B cell (primary cell): ENCODE measurements at regions not wholly inside any gene's neighbourhood (a gene's known extent, or its start where the extent isn't known, plus 50 kb on each side); places are given as distances from the start of the nearest gene placed in this dataset.

Experiments used
- ATAC-seq: fragments of 200-7000 bp; cut with Tn5 transposase; one replicate; pipeline ENCODE4 v1.10.0; 2021; ENCODE audit warnings: low read depth, mild to moderate bottlenecking, moderate number of reproducible peaks, moderate library complexity
- CTCF ChIA-PET: fragments of 350-600 bp; sonication (Branson Sonifier 250); formaldehyde crosslinking; loops from one replicate; lab custom pipeline; 2021; ENCODE audit warnings: antibody characterized with exemption, inconsistent platforms; lab: Charles Lee
- POLR2A ChIA-PET: fragments of 350-600 bp; sonication (Branson Sonifier 250); formaldehyde crosslinking; loops from one replicate; lab custom pipeline; 2021; ENCODE audit warnings: antibody characterized with exemption; lab: Charles Lee
- DNase-seq: peaks from one replicate; pipeline ENCODE4 v3.0.0; 2013
- H2AFZ ChIP-seq: 2 replicates; pipeline ENCODE4 v1.6.1; 2012; ENCODE audit warnings: mild to moderate bottlenecking, low read depth, low read length; ENCODE audit not compliant: insufficient read depth, poor library complexity, severe bottlenecking
- H3K27ac ChIP-seq, 2 donors: 1 replicate in 1 of 2; 2 replicates in 1 of 2; pipeline ENCODE4 v1.5.1; 2012 to 2013; ENCODE audit warnings: low read length in 2 of 2, mild to moderate bottlenecking in 2 of 2, moderate library complexity in 1 of 2
- H3K27me3 ChIP-seq, 4 experiments: fragments of 200-600 bp in 1 of 4; sonication (generic) in 1 of 4; replicated peaks in 1 of 4; 1 replicate in 2 of 4; 2 replicates in 2 of 4; pipeline versions ENCODE4 v1.6.1 to v1.7.0; 2013 to 2016; ENCODE audit warnings: low read length in 3 of 4, mild to moderate bottlenecking in 2 of 4, mixed read lengths in 1 of 4, moderate library complexity in 1 of 4; ENCODE audit not compliant: insufficient read depth in 4 of 4, control insufficient read depth in 3 of 4; ENCODE audit errors: control extremely low read depth in 1 of 4
- H3K36me3 ChIP-seq, 2 experiments: replicated peaks in 1 of 2; 1 replicate in 1 of 2; 2 replicates in 1 of 2; pipeline versions ENCODE4 v1.6.1 to v1.7.1; 2013; ENCODE audit warnings: low read length in 1 of 2; ENCODE audit not compliant: insufficient read depth in 2 of 2, control insufficient read depth in 1 of 2; ENCODE audit errors: control extremely low read depth in 1 of 2, extremely low read depth in 1 of 2
- H3K4me1 ChIP-seq, 2 donors: fragments of 200-600 bp in 1 of 2; sonication (generic) in 1 of 2; 1 replicate in 1 of 2; 2 replicates in 1 of 2; pipeline versions ENCODE4 v1.5.1 to v1.6.1; 2013 to 2017; ENCODE audit warnings: low read length in 2 of 2; ENCODE audit not compliant: control insufficient read depth in 2 of 2, insufficient read depth in 2 of 2
- H3K4me2 ChIP-seq: replicated peaks from 2 replicates; pipeline ENCODE3; 2012; ENCODE audit warnings: mild to moderate bottlenecking, low read depth, low read length; ENCODE audit not compliant: poor library complexity, severe bottlenecking
- H3K4me3 ChIP-seq, 5 experiments: fragments of 200-600 bp in 1 of 5; sonication (generic) in 1 of 5; 1 replicate in 3 of 5; 2 replicates in 2 of 5; pipeline versions ENCODE4 v1.5.1 to v1.7.0; 2011 to 2016; ENCODE audit warnings: low read length in 4 of 5, mild to moderate bottlenecking in 4 of 5, low read depth in 2 of 5, control low read depth in 1 of 5, moderate library complexity in 1 of 5; ENCODE audit not compliant: insufficient read depth in 1 of 5; ENCODE audit errors: control extremely low read depth in 1 of 5, extremely low read depth in 1 of 5
- H3K79me2 ChIP-seq: fragments of 200-600 bp; sonication (generic); one replicate; pipeline ENCODE4 v1.6.0; 2016; ENCODE audit warnings: low read length; ENCODE audit not compliant: control insufficient read depth, insufficient read depth
- H3K9ac ChIP-seq: fragments of 200-600 bp; sonication (generic); 2 replicates; pipeline ENCODE4 v1.6.1; 2017; ENCODE audit warnings: mild to moderate bottlenecking, low read length, moderate library complexity
- H3K9me3 ChIP-seq, 3 donors: one replicate each; pipeline versions ENCODE4 v1.6.1 to v1.7.1; 2013; ENCODE audit warnings: low read length in 2 of 3; ENCODE audit not compliant: control insufficient read depth in 2 of 3, insufficient read depth in 1 of 3; ENCODE audit errors: control extremely low read depth in 1 of 3
- H4K20me1 ChIP-seq: 2 replicates; pipeline ENCODE4 v1.6.0; 2012; ENCODE audit warnings: mild to moderate bottlenecking, low read length; ENCODE audit not compliant: insufficient read depth, control insufficient read depth, poor library complexity, severe bottlenecking
- H3K27ac Mint-ChIP-seq: one replicate; pipeline ENCODE4 v1.8.0; 2021; ENCODE audit warnings: mixed read lengths
- H3K27me3 Mint-ChIP-seq: one replicate; pipeline ENCODE4 v1.8.0; 2021; ENCODE audit warnings: mixed read lengths
- H3K4me1 Mint-ChIP-seq: one replicate; pipeline ENCODE4 v1.8.0; 2021; ENCODE audit warnings: mixed read lengths
- H3K4me3 Mint-ChIP-seq: one replicate; pipeline ENCODE4 v1.8.0; 2021; ENCODE audit warnings: mixed read lengths
- H3K9me3 Mint-ChIP-seq: one replicate; pipeline ENCODE4 v1.8.0; 2022; ENCODE audit warnings: mixed read lengths; ENCODE audit not compliant: insufficient read depth
- EZH2 ChIP-seq: IDR thresholded peaks from 2 replicates; pipeline ENCODE4 v1.6.1; 2012; ENCODE audit warnings: borderline replicate concordance, low read depth, mild to moderate bottlenecking, moderate library complexity, low read length; ENCODE audit not compliant: insufficient read depth, poor library complexity, severe bottlenecking
- WGBS: methylation state at CpG from one replicate; pipeline ENCODE4 v1.1.5; 2013; ENCODE audit warnings: missing lambda C conversion rate; ENCODE audit not compliant: insufficient coverage; 5-methylcytosine and 5-hydroxymethylcytosine counted together
- intact Hi-C: fragments of 100-400 bp; cut with micrococcal nuclease; formaldehyde crosslinking; loops from one replicate; pipeline ENCODE4 v1.10.0; 2022
- TF ChIP-seq, protein P1 (sequence below): fragments of 200-600 bp; IDR thresholded peaks from one replicate; pipeline ENCODE4 v1.8.0; 2022; ENCODE audit warnings: antibody characterized with exemption, mild to moderate bottlenecking

DNA sequence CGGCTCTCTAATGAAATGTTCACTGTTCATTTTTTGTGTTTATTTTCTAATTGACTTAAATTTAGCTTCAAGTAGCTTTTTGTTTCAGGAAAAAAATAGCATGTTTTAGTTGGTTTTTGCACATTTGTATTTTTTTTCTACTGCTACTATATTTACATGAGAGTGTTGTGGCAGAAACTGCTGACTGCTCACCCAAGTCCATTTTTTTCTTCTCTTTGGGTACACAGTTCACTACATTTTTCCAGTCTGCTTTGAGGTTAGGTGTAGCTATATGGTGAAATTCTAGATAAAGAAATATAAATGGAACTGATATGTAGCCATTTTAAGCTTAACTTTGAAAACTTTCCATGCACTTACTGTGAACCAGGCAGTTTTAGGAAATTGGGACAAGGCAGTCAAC lies 216.7 kb upstream of the C11orf87 start:
- Mint-ChIP-seq H3K27ac (no peak overlapping the region), H3K27me3 (no peaks in the 10 kb centered on the region), H3K4me3 (no peak overlapping the region), H3K9me3 (peaks cover 8% of the 10 kb centered on the region), H3K4me1 (no peaks in the 10 kb centered on the region)
- H3K27ac ChIP-seq: no peak overlapping the region
- WGBS: no CpG with 5 or more reads among the region's 1 CpG
- H3K36me3 ChIP-seq: no peaks in the 10 kb centered on the region
- no peaks in the 10 kb centered on the region for H3K79me2 ChIP-seq
- no peak for TF ChIP-seq EZH2
- TF ChIP-seq, protein P1, sequence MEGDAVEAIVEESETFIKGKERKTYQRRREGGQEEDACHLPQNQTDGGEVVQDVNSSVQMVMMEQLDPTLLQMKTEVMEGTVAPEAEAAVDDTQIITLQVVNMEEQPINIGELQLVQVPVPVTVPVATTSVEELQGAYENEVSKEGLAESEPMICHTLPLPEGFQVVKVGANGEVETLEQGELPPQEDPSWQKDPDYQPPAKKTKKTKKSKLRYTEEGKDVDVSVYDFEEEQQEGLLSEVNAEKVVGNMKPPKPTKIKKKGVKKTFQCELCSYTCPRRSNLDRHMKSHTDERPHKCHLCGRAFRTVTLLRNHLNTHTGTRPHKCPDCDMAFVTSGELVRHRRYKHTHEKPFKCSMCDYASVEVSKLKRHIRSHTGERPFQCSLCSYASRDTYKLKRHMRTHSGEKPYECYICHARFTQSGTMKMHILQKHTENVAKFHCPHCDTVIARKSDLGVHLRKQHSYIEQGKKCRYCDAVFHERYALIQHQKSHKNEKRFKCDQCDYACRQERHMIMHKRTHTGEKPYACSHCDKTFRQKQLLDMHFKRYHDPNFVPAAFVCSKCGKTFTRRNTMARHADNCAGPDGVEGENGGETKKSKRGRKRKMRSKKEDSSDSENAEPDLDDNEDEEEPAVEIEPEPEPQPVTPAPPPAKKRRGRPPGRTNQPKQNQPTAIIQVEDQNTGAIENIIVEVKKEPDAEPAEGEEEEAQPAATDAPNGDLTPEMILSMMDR: no peak
- ChIA-PET CTCF (no interaction called here), POLR2A (no interaction called here)
- ATAC-seq: no peak
- no peaks in the 10 kb centered on the region for H3K4me1 ChIP-seq
- no peak overlapping the region for H3K9ac ChIP-seq
- H3K4me3 ChIP-seq: no peak overlapping the region
- H2AFZ ChIP-seq: no peak overlapping the region
- DNase-seq: no peak
- no peak overlapping the region for H3K4me2 ChIP-seq
- H4K20me1 ChIP-seq: no peaks in the 10 kb centered on the region
- intact Hi-C loops: no loop called here
- H3K9me3 ChIP-seq: no peaks in the 10 kb centered on the region
- H3K27me3 ChIP-seq: no peaks in the 10 kb centered on the region

DNA sequence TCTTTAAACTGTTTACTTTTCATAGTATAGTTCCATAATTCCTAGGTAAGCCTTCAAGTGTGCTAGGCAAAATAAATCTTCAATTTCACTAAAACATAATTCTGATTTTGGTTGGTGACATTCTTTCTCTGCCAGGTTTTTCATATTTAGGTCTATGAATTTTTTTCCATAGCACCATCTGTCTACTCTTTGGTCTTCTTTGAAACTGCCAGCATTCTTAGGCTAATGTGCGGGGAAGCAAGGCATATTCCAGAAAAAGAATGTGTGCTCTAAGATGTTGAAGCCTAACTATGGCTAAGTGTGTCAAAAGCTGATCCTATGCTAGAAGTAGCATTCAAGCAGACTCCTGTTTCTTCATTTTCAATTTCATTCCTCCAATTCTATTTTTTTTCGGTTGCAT lies 213.9 kb upstream of the C11orf87 start:
- no CpG with 5 or more reads among the region's 2 CpGs for WGBS
- Histone ChIP-seq H2AFZ (no peak overlapping the region), H3K4me2 (no peak overlapping the region), H3K36me3 (no peaks in the 10 kb centered on the region), H3K9ac (no peak overlapping the region), H4K20me1 (no peaks in the 10 kb centered on the region), H3K27me3 (no peaks in the 10 kb centered on the region), H3K79me2 (no peaks in the 10 kb centered on the region), H3K9me3 (no peaks in the 10 kb centered on the region), H3K4me3 (no peak overlapping the region), H3K27ac (no peak overlapping the region), H3K4me1 (no peaks in the 10 kb centered on the region)
- ATAC-seq (no peak), DNase-seq (no peak)
- TF ChIP-seq EZH2: no peak
- TF ChIP-seq, protein P1: no peak
- H3K9me3 Mint-ChIP-seq: peaks cover 8% of the 10 kb centered on the region
- POLR2A ChIA-PET: no interaction called here
- H3K27me3 Mint-ChIP-seq: no peaks in the 10 kb centered on the region
- no peak overlapping the region for H3K4me3 Mint-ChIP-seq
- no peaks in the 10 kb centered on the region for H3K4me1 Mint-ChIP-seq
- CTCF ChIA-PET: no interaction called here
- no peak overlapping the region for H3K27ac Mint-ChIP-seq
- intact Hi-C loops: no loop called here
